ENCODE measurements at regions not wholly inside any gene's neighbourhood (a gene's known extent, or its start where the extent isn't known, plus 50 kb on each side); places are given as distances from the start of the nearest gene placed in this dataset.

GRCh38 chr14:106488291-106488690 is 961.9 kb downstream of the TMEM121 start:
- intact Hi-C loops (cut with micrococcal nuclease), result no loop called here
- H3K27me3 Mint-ChIP-seq, result no peaks in the 10 kb centered on the region
- H3K9me3 Mint-ChIP-seq, result no peaks in the 10 kb centered on the region
- no peaks in the 10 kb centered on the region for H3K36me3 Mint-ChIP-seq
- no peak overlapping the region for H3K4me3 Mint-ChIP-seq
- POLR2A ChIA-PET, result interaction anchor here (1.3 to 3.3 kb wide), 3 partner anchors 13 to 71 kb away, joined by 3 to 13 read pairs (median 9); no protein-coding TSS in a partner anchor
- CTCF ChIA-PET, result interaction anchor here (0.7 to 8.5 kb wide), 14 partner anchors 10 to 180 kb away, joined by 3 to 59 read pairs (median 6); no protein-coding TSS in a partner anchor
- DNase-seq, result no peak
- H3K27ac Mint-ChIP-seq, result no peak overlapping the region
- peaks cover 13% of the 10 kb centered on the region for H3K4me1 Mint-ChIP-seq (ENCODE audit: low read depth)

- peak; percentile 67 for DNase-seq
- ChIA-PET POLR2A (interaction anchor here (1.3 to 3.3 kb wide), 3 partner anchors 14 to 72 kb away, joined by 3 to 13 read pairs (median 9); no protein-coding TSS in a partner anchor), CTCF (interaction anchor here (0.6 to 8.5 kb wide), 19 partner anchors 11 to 181 kb away, joined by 3 to 59 read pairs (median 5); no protein-coding TSS in a partner anchor)
- no peaks in the 10 kb centered on the region for H3K27me3 Mint-ChIP-seq
- no peaks in the 10 kb centered on the region for H3K36me3 Mint-ChIP-seq
- peaks cover 18% of the 10 kb centered on the region for H3K4me1 Mint-ChIP-seq (ENCODE audit: low read depth)
- H3K27ac Mint-ChIP-seq, result peak overlapping the region; percentile 60
- intact Hi-C loops (cut with micrococcal nuclease), result loop anchor here (1.0 kb wide), 1 partner anchor 18 kb away; no protein-coding TSS in a partner anchor
- H3K9me3 Mint-ChIP-seq, result no peaks in the 10 kb centered on the region
- H3K4me3 Mint-ChIP-seq, result no peak overlapping the region
Observed at GRCh38 chr14:106489112-106489881, 962.9 kb downstream of the TMEM121 start.

GRCh38 chr14:106490442-106490841 is 964.1 kb downstream of the TMEM121 start:
- Mint-ChIP-seq H3K4me1 (ENCODE audit: low read depth) (peaks cover 21% of the 10 kb centered on the region), H3K36me3 (no peaks in the 10 kb centered on the region), H3K9me3 (no peaks in the 10 kb centered on the region), H3K27ac (no peak overlapping the region), H3K27me3 (no peaks in the 10 kb centered on the region), H3K4me3 (no peak overlapping the region)
- POLR2A ChIA-PET, result interaction anchor here (1.0 to 3.3 kb wide), 3 partner anchors 15 to 73 kb away, joined by 3 to 13 read pairs (median 9); no protein-coding TSS in a partner anchor
- CTCF ChIA-PET, result interaction anchor here (0.7 to 8.5 kb wide), 20 partner anchors 12 to 201 kb away, joined by 3 to 59 read pairs (median 6); no protein-coding TSS in a partner anchor
- intact Hi-C loops (cut with micrococcal nuclease), result no loop called here
- DNase-seq, result no peak

- no peaks in the 10 kb centered on the region for H3K36me3 Mint-ChIP-seq
- no peaks in the 10 kb centered on the region for H3K9me3 Mint-ChIP-seq
- ChIA-PET POLR2A (no interaction called here), CTCF (interaction anchor here (0.9 to 8.5 kb wide), 12 partner anchors 10 to 114 kb away, joined by 3 to 59 read pairs (median 7); no protein-coding TSS in a partner anchor)
- intact Hi-C loops (cut with micrococcal nuclease), result no loop called here
- H3K27ac Mint-ChIP-seq, result no peak overlapping the region
- H3K4me3 Mint-ChIP-seq, result no peak overlapping the region
- DNase-seq, result peak; percentile 50
- peaks cover 21% of the 10 kb centered on the region for H3K4me1 Mint-ChIP-seq (ENCODE audit: low read depth)
- no peaks in the 10 kb centered on the region for H3K27me3 Mint-ChIP-seq
Observed at GRCh38 chr14:106491851-106492250, 965.5 kb downstream of the TMEM121 start.

GRCh38 chr14:106493962-106494823 is 967.8 kb downstream of the TMEM121 start:
- Mint-ChIP-seq H3K4me3 (peak overlapping the region; percentile 46), H3K27ac (no peak overlapping the region), H3K36me3 (no peaks in the 10 kb centered on the region), H3K9me3 (no peaks in the 10 kb centered on the region), H3K27me3 (no peaks in the 10 kb centered on the region), H3K4me1 (ENCODE audit: low read depth) (peaks cover 13% of the 10 kb centered on the region)
- POLR2A ChIA-PET, result no interaction called here
- DNase-seq, result no peak
- intact Hi-C loops (cut with micrococcal nuclease), result no loop called here
- CTCF ChIA-PET, result interaction anchor here (0.6 to 8.5 kb wide), 8 partner anchors 9 to 77 kb away, joined by 3 to 59 read pairs (median 4); no protein-coding TSS in a partner anchor

GRCh38 chr14:106500571-106500970 is 974.2 kb downstream of the TMEM121 start:
- ChIA-PET POLR2A (interaction anchor here (0.6 kb wide), 3 partner anchors 11 to 143 kb away, joined by 3 to 6 read pairs (median 3); no protein-coding TSS in a partner anchor), CTCF (interaction anchor here (0.6 to 4.3 kb wide), 6 partner anchors 9 to 243 kb away, joined by 3 to 26 read pairs (median 6); no protein-coding TSS in a partner anchor)
- no peak overlapping the region for H3K27ac Mint-ChIP-seq
- no peak for DNase-seq
- no peaks in the 10 kb centered on the region for H3K9me3 Mint-ChIP-seq
- intact Hi-C loops (cut with micrococcal nuclease), result no loop called here
- no peaks in the 10 kb centered on the region for H3K27me3 Mint-ChIP-seq
- H3K4me1 Mint-ChIP-seq (ENCODE audit: low read depth), result peaks cover 4% of the 10 kb centered on the region
- no peak overlapping the region for H3K4me3 Mint-ChIP-seq
- no peaks in the 10 kb centered on the region for H3K36me3 Mint-ChIP-seq

GRCh38 chr14:106501898-106502297 is 975.5 kb downstream of the TMEM121 start:
- H3K4me3 Mint-ChIP-seq, result no peak overlapping the region
- peaks cover 14% of the 10 kb centered on the region for H3K4me1 Mint-ChIP-seq (ENCODE audit: low read depth)
- no peaks in the 10 kb centered on the region for H3K27me3 Mint-ChIP-seq
- H3K36me3 Mint-ChIP-seq, result no peaks in the 10 kb centered on the region
- ChIA-PET CTCF (interaction anchor here (1.0 to 4.3 kb wide), 5 partner anchors 11 to 82 kb away, joined by 3 to 26 read pairs (median 4); no protein-coding TSS in a partner anchor), POLR2A (no interaction called here)
- H3K9me3 Mint-ChIP-seq, result no peaks in the 10 kb centered on the region
- DNase-seq, result no peak
- no peak overlapping the region for H3K27ac Mint-ChIP-seq
- intact Hi-C loops (cut with micrococcal nuclease), result no loop called here

GRCh38 chr14:106505366-106505765 is 979.0 kb downstream of the TMEM121 start:
- intact Hi-C loops (cut with micrococcal nuclease), result loop anchor here (5.0 kb wide), 1 partner anchor 33 kb away; no protein-coding TSS in a partner anchor
- DNase-seq, result no peak

GRCh38 chr14:106506881-106507305 is 980.5 kb downstream of the TMEM121 start:
- H3K27me3 Mint-ChIP-seq, result no peaks in the 10 kb centered on the region
- no peaks in the 10 kb centered on the region for H3K36me3 Mint-ChIP-seq
- CTCF ChIA-PET, result interaction anchor here (0.6 to 5.7 kb wide), 17 partner anchors 12 to 365 kb away, joined by 3 to 48 read pairs (median 5); no protein-coding TSS in a partner anchor
- peak overlapping the region; percentile 78 for H3K27ac Mint-ChIP-seq
- H3K4me1 Mint-ChIP-seq (ENCODE audit: low read depth), result peaks cover 63% of the 10 kb centered on the region
- peak; percentile 76 for DNase-seq
- POLR2A ChIA-PET, result interaction anchor here (0.9 to 1.8 kb wide), 4 partner anchors 18 to 133 kb away, joined by 3 to 13 read pairs (median 7); no protein-coding TSS in a partner anchor
- H3K9me3 Mint-ChIP-seq, result no peaks in the 10 kb centered on the region
- intact Hi-C loops (cut with micrococcal nuclease), result loop anchor here (1.0 to 5.0 kb wide), 3 partner anchors 18 to 112 kb away; no protein-coding TSS in a partner anchor
- no peak overlapping the region for H3K4me3 Mint-ChIP-seq

More at GRCh38 chr14:106505366-106505765, 979.0 kb downstream of the TMEM121 start:
- no peak overlapping the region for H3K27ac Mint-ChIP-seq
- H3K9me3 Mint-ChIP-seq, result no peaks in the 10 kb centered on the region
- no peaks in the 10 kb centered on the region for H3K36me3 Mint-ChIP-seq
- no peak overlapping the region for H3K4me3 Mint-ChIP-seq
- H3K27me3 Mint-ChIP-seq, result no peaks in the 10 kb centered on the region
- POLR2A ChIA-PET, result no interaction called here
- peaks cover 48% of the 10 kb centered on the region for H3K4me1 Mint-ChIP-seq (ENCODE audit: low read depth)
- CTCF ChIA-PET, result interaction anchor here (0.7 to 5.7 kb wide), 3 partner anchors 26 to 88 kb away, joined by 3 to 48 read pairs (median 48); no protein-coding TSS in a partner anchor

- DNase-seq, result peak; percentile 53
- ChIA-PET CTCF (interaction anchor here (0.6 to 5.7 kb wide), 20 partner anchors 8 to 366 kb away, joined by 3 to 48 read pairs (median 5); no protein-coding TSS in a partner anchor), POLR2A (interaction anchor here (0.9 to 1.8 kb wide), 4 partner anchors 18 to 133 kb away, joined by 3 to 13 read pairs (median 7); no protein-coding TSS in a partner anchor)
- intact Hi-C loops (cut with micrococcal nuclease), result loop anchor here (1.0 to 5.0 kb wide), 3 partner anchors 18 to 112 kb away; no protein-coding TSS in a partner anchor
- Mint-ChIP-seq H3K9me3 (no peaks in the 10 kb centered on the region), H3K27me3 (no peaks in the 10 kb centered on the region), H3K4me1 (ENCODE audit: low read depth) (peaks cover 67% of the 10 kb centered on the region), H3K27ac (peak overlapping the region; percentile 78), H3K36me3 (no peaks in the 10 kb centered on the region), H3K4me3 (no peak overlapping the region)
Observed at GRCh38 chr14:106507354-106507753, 981.0 kb downstream of the TMEM121 start.

GRCh38 chr14:106508216-106508615 is 981.8 kb downstream of the TMEM121 start:
- peak overlapping the region; percentile 9 for H3K27ac Mint-ChIP-seq
- intact Hi-C loops (cut with micrococcal nuclease), result loop anchor here (5.0 kb wide), 1 partner anchor 36 kb away; no protein-coding TSS in a partner anchor
- H3K27me3 Mint-ChIP-seq, result no peaks in the 10 kb centered on the region
- H3K36me3 Mint-ChIP-seq, result no peaks in the 10 kb centered on the region
- peaks cover 74% of the 10 kb centered on the region for H3K4me1 Mint-ChIP-seq (ENCODE audit: low read depth)
- DNase-seq, result no peak
- H3K4me3 Mint-ChIP-seq, result no peak overlapping the region
- ChIA-PET CTCF (interaction anchor here (0.8 to 5.7 kb wide), 16 partner anchors 9 to 230 kb away, joined by 3 to 48 read pairs (median 6); no protein-coding TSS in a partner anchor), POLR2A (no interaction called here)
- no peaks in the 10 kb centered on the region for H3K9me3 Mint-ChIP-seq

All from activated CD4-positive, alpha-beta memory T cell treated with anti-CD3 and anti-CD28 coated beads for 36 hours (primary cell).